H9 (cell line): ENCODE measurements at regions not wholly inside any gene's neighbourhood (a gene's known extent, or its start where the extent isn't known, plus 50 kb on each side); places are given as distances from the start of the nearest gene placed in this dataset.

ENCODE experiments used
- DNase-seq: peaks from one replicate; pipeline ENCODE4 v3.0.0-alpha.2; 2017
- H2AFZ ChIP-seq: one replicate; pipeline ENCODE4 v1.6.1; 2013; ENCODE audit warnings: mild to moderate bottlenecking, low read length, control low read depth, moderate library complexity
- H2AK5ac ChIP-seq: 2 replicates; pipeline ENCODE4 v1.6.1; 2013; ENCODE audit warnings: low read length, control low read depth, mixed read lengths; ENCODE audit not compliant: insufficient read length
- H2BK120ac ChIP-seq: one replicate; pipeline ENCODE4 v1.6.1; 2013; ENCODE audit warnings: low read depth, mild to moderate bottlenecking, low read length, control low read depth, inconsistent platforms; ENCODE audit not compliant: poor library complexity, severe bottlenecking
- H2BK12ac ChIP-seq: 2 replicates; pipeline ENCODE4 v1.6.1; 2013; ENCODE audit warnings: low read length, control low read depth, mixed read lengths, low read depth; ENCODE audit not compliant: insufficient read length
- H2BK15ac ChIP-seq: 2 replicates; pipeline ENCODE4 v1.6.1; 2013; ENCODE audit warnings: low read depth, low read length, control low read depth
- H2BK20ac ChIP-seq: one replicate; pipeline ENCODE4 v1.6.1; 2013; ENCODE audit warnings: low read depth, mild to moderate bottlenecking, low read length, control low read depth, inconsistent platforms; ENCODE audit not compliant: poor library complexity, severe bottlenecking
- H2BK5ac ChIP-seq: 2 replicates; pipeline ENCODE4 v1.6.1; 2013; ENCODE audit warnings: low read length, control low read depth, mixed read lengths; ENCODE audit not compliant: insufficient read length
- H3K14ac ChIP-seq: 2 replicates; pipeline ENCODE4 v1.6.1; 2013; ENCODE audit warnings: low read length, control low read depth; ENCODE audit not compliant: insufficient read depth
- H3K18ac ChIP-seq: 2 replicates; pipeline ENCODE4 v1.6.1; 2013; ENCODE audit warnings: low read depth, mild to moderate bottlenecking, mixed read lengths, low read length, control low read depth; ENCODE audit not compliant: insufficient read length
- H3K23ac ChIP-seq: 2 replicates; pipeline ENCODE4 v1.6.1; 2013; ENCODE audit warnings: low read length, control low read depth, mixed read lengths, low read depth; ENCODE audit not compliant: insufficient read length
- H3K23me2 ChIP-seq: 2 replicates; pipeline ENCODE4 v1.6.1; 2013; ENCODE audit warnings: low read depth, mild to moderate bottlenecking, mixed read lengths, low read length, control low read depth; ENCODE audit not compliant: insufficient read length, poor library complexity, severe bottlenecking
- H3K27ac ChIP-seq: 2 replicates; pipeline ENCODE4 v1.5.1; 2013; ENCODE audit warnings: low read length, control low read depth, mixed read lengths, low read depth; ENCODE audit not compliant: insufficient read length
- H3K27me3 ChIP-seq: 2 replicates; pipeline ENCODE4 v1.6.1; 2013; ENCODE audit warnings: low read length, control low read depth, inconsistent platforms; ENCODE audit not compliant: insufficient read depth
- H3K4ac ChIP-seq: 2 replicates; pipeline ENCODE4 v1.6.1; 2013; ENCODE audit warnings: low read depth, mild to moderate bottlenecking, control low read depth, inconsistent platforms, low read length, moderate library complexity
- H3K4me1 ChIP-seq: 2 replicates; pipeline ENCODE4 v1.6.1; 2013; ENCODE audit warnings: low read length, control low read depth, inconsistent platforms; ENCODE audit not compliant: insufficient read depth
- H3K4me2 ChIP-seq: 2 replicates; pipeline ENCODE4 v1.6.1; 2013; ENCODE audit warnings: low read length, control low read depth, mixed read lengths; ENCODE audit not compliant: insufficient read length, insufficient read depth
- H3K56ac ChIP-seq: 2 replicates; pipeline ENCODE4 v1.6.1; 2013; ENCODE audit warnings: low read depth, mild to moderate bottlenecking, mixed read lengths, low read length, control low read depth; ENCODE audit not compliant: insufficient read length
- H3K79me1 ChIP-seq: 2 replicates; pipeline ENCODE4 v1.6.1; 2013; ENCODE audit warnings: low read depth, mild to moderate bottlenecking, moderate library complexity, low read length, control low read depth, inconsistent platforms; ENCODE audit not compliant: insufficient read depth, poor library complexity, severe bottlenecking
- H3K79me2 ChIP-seq: 2 replicates; pipeline ENCODE4 v1.6.1; 2013; ENCODE audit warnings: low read length, control low read depth, inconsistent platforms; ENCODE audit not compliant: insufficient read depth
- H3K9ac ChIP-seq: 2 replicates; pipeline ENCODE4 v1.6.1; 2013; ENCODE audit warnings: low read length, control low read depth, mixed read lengths; ENCODE audit not compliant: insufficient read length; ENCODE audit errors: extremely low read depth
- H3K9me3 ChIP-seq: one replicate; pipeline ENCODE4 v1.6.1; 2013; ENCODE audit warnings: low read depth, low read length, inconsistent platforms; ENCODE audit not compliant: control insufficient read depth
- H3T11ph ChIP-seq: one replicate; pipeline ENCODE4 v1.6.1; 2013; ENCODE audit warnings: mild to moderate bottlenecking, low read length, control low read depth, inconsistent platforms
- H4K20me1 ChIP-seq: one replicate; pipeline ENCODE4 v1.6.1; 2013; ENCODE audit not compliant: control insufficient read depth, insufficient read length, insufficient read depth
- H4K5ac ChIP-seq: 2 replicates; pipeline ENCODE4 v1.6.1; 2013; ENCODE audit warnings: low read depth, mild to moderate bottlenecking, mixed read lengths, low read length, control low read depth; ENCODE audit not compliant: insufficient read length
- H4K8ac ChIP-seq: replicated peaks from 2 replicates; pipeline ENCODE4 v1.6.1; 2013; ENCODE audit warnings: low read length, control low read depth, mixed read lengths, low read depth; ENCODE audit not compliant: insufficient read length
- H4K91ac ChIP-seq: 2 replicates; pipeline ENCODE4 v1.6.1; 2013; ENCODE audit warnings: low read depth, mild to moderate bottlenecking, moderate library complexity, mixed read lengths, low read length, control low read depth; ENCODE audit not compliant: insufficient read length
- H3K27ac Mint-ChIP-seq, 3 experiments: 2 replicates in 2 of 3; 3 replicates in 1 of 3; pipeline ENCODE4 v1.8.0; 2020 to 2021; ENCODE audit warnings: mixed read lengths in 3 of 3, mild to moderate bottlenecking in 1 of 3, moderate library complexity in 1 of 3
- H3K27me3 Mint-ChIP-seq: 2 replicates; pipeline ENCODE4 v1.8.0; 2021; ENCODE audit warnings: low read depth, mild to moderate bottlenecking, moderate library complexity, mixed read lengths
- H3K36me3 Mint-ChIP-seq, 3 experiments: 2 replicates in 2 of 3; 3 replicates in 1 of 3; pipeline ENCODE4 v1.8.0; 2020 to 2021; ENCODE audit warnings: low read depth in 3 of 3, mixed read lengths in 3 of 3; ENCODE audit not compliant: insufficient read depth in 1 of 3
- H3K4me1 Mint-ChIP-seq, 2 experiments: 2 replicates each; pipeline ENCODE4 v1.8.0; 2020; ENCODE audit warnings: mixed read lengths in 2 of 2
- H3K4me3 Mint-ChIP-seq, 2 experiments: 2 replicates in 1 of 2; 3 replicates in 1 of 2; pipeline ENCODE4 v1.8.0; 2020 to 2021; ENCODE audit warnings: mild to moderate bottlenecking in 2 of 2, mixed read lengths in 2 of 2, moderate library complexity in 1 of 2
- H3K9me3 Mint-ChIP-seq, 2 experiments: 2 replicates in 1 of 2; 3 replicates in 1 of 2; pipeline ENCODE4 v1.8.0; 2020; ENCODE audit warnings: mild to moderate bottlenecking in 2 of 2, mixed read lengths in 2 of 2, moderate library complexity in 1 of 2
- CTCF ChIP-seq: fragments of 200-600 bp; sonication (generic); conservative IDR thresholded peaks from 3 replicates; pipeline ENCODE4 v1.8.0; 2021; ENCODE audit warnings: antibody characterized with exemption, mild to moderate bottlenecking
- WGBS: extraction: QIAGEN DNeasy Blood & Tissue Kit; methylation state at CpG from one replicate; pipeline ENCODE4 v1.1.7; 2013; ENCODE audit warnings: missing lambda C conversion rate, low lambda C conversion rate, mixed read lengths; ENCODE audit not compliant: insufficient read length; ENCODE audit errors: extremely low coverage; 5-methylcytosine and 5-hydroxymethylcytosine counted together

- H3K36me3 Mint-ChIP-seq: no peaks in the 10 kb centered on the region
- no peak overlapping the region for H3K4me2 ChIP-seq
- H3K27ac ChIP-seq: no peak overlapping the region
- H2BK5ac ChIP-seq: no peak overlapping the region
- H3K23me2 ChIP-seq: no peaks in the 10 kb centered on the region
- no peak overlapping the region for H2BK120ac ChIP-seq
- H3K14ac ChIP-seq: no peak overlapping the region
- no peaks in the 10 kb centered on the region for H3K4me1 ChIP-seq
- H3K4me3 Mint-ChIP-seq: no peak overlapping the region
- no peak overlapping the region for H3K23ac ChIP-seq
- H3K27me3 ChIP-seq: no peaks in the 10 kb centered on the region
- H3K27me3 Mint-ChIP-seq: no peaks in the 10 kb centered on the region
- no peak overlapping the region; a peak in 2 of 7 replicates for H3K27ac Mint-ChIP-seq
- no peak overlapping the region for H2BK12ac ChIP-seq
- no CpG with 5 or more reads among the region's 4 CpGs for WGBS
- no peak overlapping the region for H2BK15ac ChIP-seq
- DNase-seq: peak; percentile 67
- H3K4me1 Mint-ChIP-seq: peaks cover 2 to 3% of the 10 kb centered on the region in 2 experiments; a peak in 3 of 4 replicates
- H4K20me1 ChIP-seq: no peaks in the 10 kb centered on the region
- H3K9me3 ChIP-seq: no peaks in the 10 kb centered on the region
- TF ChIP-seq CTCF: no peak
- no peak overlapping the region for H3K56ac ChIP-seq
- no peak overlapping the region for H3T11ph ChIP-seq
- no peak overlapping the region for H4K8ac ChIP-seq
- H3K79me2 ChIP-seq: no peaks in the 10 kb centered on the region
- H2BK20ac ChIP-seq: no peak overlapping the region
- H3K18ac ChIP-seq: no peak overlapping the region
- no peak overlapping the region for H3K9ac ChIP-seq
- H3K4ac ChIP-seq: no peak overlapping the region
- H3K9me3 Mint-ChIP-seq: no peaks in the 10 kb centered on the region
- no peak overlapping the region for H4K5ac ChIP-seq
- H2AK5ac ChIP-seq: no peak overlapping the region
- H3K79me1 ChIP-seq: no peaks in the 10 kb centered on the region
- no peak overlapping the region for H2AFZ ChIP-seq
- H4K91ac ChIP-seq: no peak overlapping the region
Measured at GRCh38 chr1:239555350-239555749, 169.0 kb downstream of the CHRM3 start.
